Stimulated activated memory B cell treated with anti-CD40 and anti-IgM and Interleukin-4, amounts not matched to agents 10 μg/mL and 1 μg/mL and 100 μg/mL, for 72 hours (primary cell): ENCODE measurements at regions not wholly inside any gene's neighbourhood (a gene's known extent, or its start where the extent isn't known, plus 50 kb on each side); places are given as distances from the start of the nearest gene placed in this dataset.
"Not testable (repeated sequence)": the region's sequence is repeated elsewhere in the genome, so short reads cannot be mapped to it uniquely, and the experiment has no call there.

Source experiments
- ATAC-seq: fragments of 150-1000 bp; cut with Tn5 transposase; 2 replicates; pipeline ENCODE4 v1.10.0; 2021
- H3K27ac Mint-ChIP-seq: one replicate; pipeline ENCODE4 v1.8.0; 2022; ENCODE audit warnings: mild to moderate bottlenecking, mixed read lengths
- H3K27me3 Mint-ChIP-seq: one replicate; pipeline ENCODE4 v1.8.0; 2022; ENCODE audit warnings: mixed read lengths
- H3K36me3 Mint-ChIP-seq: one replicate; pipeline ENCODE4 v1.8.0; 2022; ENCODE audit warnings: mixed read lengths
- H3K4me1 Mint-ChIP-seq: one replicate; pipeline ENCODE4 v1.8.0; 2022; ENCODE audit warnings: mixed read lengths
- H3K4me3 Mint-ChIP-seq: one replicate; pipeline ENCODE4 v1.8.0; 2022; ENCODE audit warnings: mild to moderate bottlenecking, moderate library complexity, mixed read lengths
- H3K9me3 Mint-ChIP-seq: one replicate; pipeline ENCODE4 v1.8.0; 2022; ENCODE audit warnings: mixed read lengths

GRCh38 chr11:110347660-110348059 is 51.2 kb upstream of the RDX start:
- H3K9me3 Mint-ChIP-seq: no peaks in the 10 kb centered on the region
- peaks cover 46% of the 10 kb centered on the region for H3K4me1 Mint-ChIP-seq
- H3K27me3 Mint-ChIP-seq: peaks cover 8% of the 10 kb centered on the region
- H3K27ac Mint-ChIP-seq: no peak overlapping the region
- no peak overlapping the region for H3K4me3 Mint-ChIP-seq
- ATAC-seq: no peak
- no peaks in the 10 kb centered on the region for H3K36me3 Mint-ChIP-seq

- H3K4me3 Mint-ChIP-seq: peak overlapping the region; percentile 24
- H3K27me3 Mint-ChIP-seq: peaks cover 8% of the 10 kb centered on the region
- no peaks in the 10 kb centered on the region for H3K9me3 Mint-ChIP-seq
- no peaks in the 10 kb centered on the region for H3K36me3 Mint-ChIP-seq
- peak overlapping the region; percentile 90 for H3K27ac Mint-ChIP-seq
- H3K4me1 Mint-ChIP-seq: peaks cover 46% of the 10 kb centered on the region
- peak; percentile 90 for ATAC-seq
Measured at GRCh38 chr11:110349138-110349996, 53.0 kb upstream of the RDX start.

GRCh38 chr11:110349997-110350383 is 53.6 kb upstream of the RDX start:
- H3K9me3 Mint-ChIP-seq, H3K36me3 Mint-ChIP-seq, H3K27me3 Mint-ChIP-seq, ATAC-seq, H3K4me3 Mint-ChIP-seq: not testable (repeated sequence)
- H3K27ac Mint-ChIP-seq: peak overlapping the region; percentile 90
- peaks cover 42% of the 10 kb centered on the region for H3K4me1 Mint-ChIP-seq

GRCh38 chr11:110355011-110355744 is 58.8 kb upstream of the RDX start:
- Mint-ChIP-seq H3K36me3 (no peaks in the 10 kb centered on the region), H3K4me1 (peaks cover 5% of the 10 kb centered on the region), H3K9me3 (peaks cover 3% of the 10 kb centered on the region), H3K27ac (no peak overlapping the region), H3K27me3 (no peaks in the 10 kb centered on the region), H3K4me3 (no peak overlapping the region)
- ATAC-seq: no peak

- Mint-ChIP-seq H3K4me3 (no peak overlapping the region), H3K9me3 (peaks cover 3% of the 10 kb centered on the region), H3K27ac (no peak overlapping the region), H3K36me3 (no peaks in the 10 kb centered on the region), H3K4me1 (no peaks in the 10 kb centered on the region), H3K27me3 (no peaks in the 10 kb centered on the region)
- ATAC-seq: no peak
Measured at GRCh38 chr11:110356762-110357671, 60.6 kb upstream of the RDX start.

- ATAC-seq: no peak
- H3K27ac Mint-ChIP-seq: no peak overlapping the region
Measured at GRCh38 chr11:110358336-110358735, 61.9 kb upstream of the RDX start.

GRCh38 chr11:110360781-110361408 is 64.5 kb upstream of the RDX start:
- H3K36me3 Mint-ChIP-seq, H3K4me3 Mint-ChIP-seq, H3K4me1 Mint-ChIP-seq, H3K27me3 Mint-ChIP-seq, H3K27ac Mint-ChIP-seq, H3K9me3 Mint-ChIP-seq, ATAC-seq: not testable (repeated sequence)

More at GRCh38 chr11:110358336-110358735, 61.9 kb upstream of the RDX start:
- Mint-ChIP-seq H3K4me3 (no peak overlapping the region), H3K9me3 (peaks cover 3% of the 10 kb centered on the region), H3K4me1 (peaks cover 4% of the 10 kb centered on the region), H3K27me3 (no peaks in the 10 kb centered on the region), H3K36me3 (no peaks in the 10 kb centered on the region)

- H3K4me3 Mint-ChIP-seq: no peak overlapping the region
Measured at GRCh38 chr11:110362971-110363509, 66.6 kb upstream of the RDX start.

GRCh38 chr11:110366291-110366690 is 63.5 kb upstream of the FDX1 start:
- no peaks in the 10 kb centered on the region for H3K27me3 Mint-ChIP-seq
- no peak overlapping the region for H3K27ac Mint-ChIP-seq
- no peak for ATAC-seq
- H3K9me3 Mint-ChIP-seq: no peaks in the 10 kb centered on the region
- H3K4me1 Mint-ChIP-seq: peaks cover 4% of the 10 kb centered on the region
- no peaks in the 10 kb centered on the region for H3K36me3 Mint-ChIP-seq
- H3K4me3 Mint-ChIP-seq: no peak overlapping the region

More at GRCh38 chr11:110362971-110363509, 66.6 kb upstream of the RDX start:
- no peak for ATAC-seq
- H3K36me3 Mint-ChIP-seq: no peaks in the 10 kb centered on the region
- H3K27ac Mint-ChIP-seq: peak overlapping the region; percentile 7
- peaks cover 4% of the 10 kb centered on the region for H3K4me1 Mint-ChIP-seq
- no peaks in the 10 kb centered on the region for H3K9me3 Mint-ChIP-seq
- H3K27me3 Mint-ChIP-seq: no peaks in the 10 kb centered on the region

- Mint-ChIP-seq H3K36me3 (no peaks in the 10 kb centered on the region), H3K27me3 (peaks cover 8% of the 10 kb centered on the region), H3K9me3 (no peaks in the 10 kb centered on the region), H3K27ac (no peak overlapping the region), H3K4me3 (no peak overlapping the region), H3K4me1 (peaks cover 10% of the 10 kb centered on the region)
- no peak for ATAC-seq
Measured at GRCh38 chr11:110367571-110367970, 62.2 kb upstream of the FDX1 start.

GRCh38 chr11:110371084-110371483 is 58.7 kb upstream of the FDX1 start:
- ATAC-seq: no peak
- Mint-ChIP-seq H3K4me1 (peaks cover 5% of the 10 kb centered on the region), H3K27me3 (peaks cover 8% of the 10 kb centered on the region), H3K4me3 (no peak overlapping the region), H3K36me3 (no peaks in the 10 kb centered on the region), H3K27ac (peak overlapping the region; percentile 31), H3K9me3 (no peaks in the 10 kb centered on the region)

- peaks cover 12% of the 10 kb centered on the region for H3K4me1 Mint-ChIP-seq
- no peaks in the 10 kb centered on the region for H3K9me3 Mint-ChIP-seq
- peak; percentile 79 for ATAC-seq
- H3K27ac Mint-ChIP-seq: no peak overlapping the region
- H3K4me3 Mint-ChIP-seq: no peak overlapping the region
- H3K27me3 Mint-ChIP-seq: peaks cover 8% of the 10 kb centered on the region
- no peaks in the 10 kb centered on the region for H3K36me3 Mint-ChIP-seq
Measured at GRCh38 chr11:110373051-110373702, 56.6 kb upstream of the FDX1 start.

- Mint-ChIP-seq H3K27ac (no peak overlapping the region), H3K9me3 (no peaks in the 10 kb centered on the region), H3K36me3 (no peaks in the 10 kb centered on the region), H3K4me3 (no peak overlapping the region), H3K4me1 (peaks cover 12% of the 10 kb centered on the region), H3K27me3 (peaks cover 8% of the 10 kb centered on the region)
- ATAC-seq: no peak
Measured at GRCh38 chr11:110374921-110375320, 54.8 kb upstream of the FDX1 start.

GRCh38 chr11:110375351-110375750 is 54.4 kb upstream of the FDX1 start:
- no peak overlapping the region for H3K27ac Mint-ChIP-seq
- H3K4me3 Mint-ChIP-seq: no peak overlapping the region
- H3K36me3 Mint-ChIP-seq: no peaks in the 10 kb centered on the region
- H3K9me3 Mint-ChIP-seq: no peaks in the 10 kb centered on the region
- peaks cover 8% of the 10 kb centered on the region for H3K27me3 Mint-ChIP-seq
- peaks cover 12% of the 10 kb centered on the region for H3K4me1 Mint-ChIP-seq
- no peak for ATAC-seq
